GM12874 (cell line): ENCODE measurements at regions not wholly inside any gene's neighbourhood (a gene's known extent, or its start where the extent isn't known, plus 50 kb on each side); places are given as distances from the start of the nearest gene placed in this dataset.

Experiments used
- TF ChIP-seq, protein P1 (sequence below): IDR thresholded peaks from 2 replicates; pipeline ENCODE4 v1.5.1; 2011; ENCODE audit warnings: low read depth, mild to moderate bottlenecking, control low read depth, low read length, moderate library complexity; ENCODE audit not compliant: insufficient read depth

DNA sequence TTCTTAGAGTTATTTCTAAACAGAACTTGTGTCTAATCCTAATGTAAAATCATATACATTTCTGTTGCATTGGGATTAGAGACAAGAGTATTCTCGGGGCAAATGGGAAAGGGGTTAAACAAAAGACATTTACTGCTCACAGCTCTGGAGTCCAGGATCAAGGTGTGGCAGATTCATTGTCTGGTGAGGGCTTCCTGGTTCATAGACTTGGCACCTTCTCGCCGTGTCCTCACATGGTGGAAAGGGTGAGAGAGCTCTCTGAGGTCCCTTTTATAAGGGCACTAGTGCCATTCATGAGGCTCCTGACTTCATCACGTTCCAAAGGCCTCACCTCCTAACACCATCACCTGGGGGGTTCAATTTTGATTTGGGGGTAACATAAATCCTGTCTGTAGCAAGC, 90.3 kb upstream of the PRKX start:
- TF ChIP-seq, protein P1, sequence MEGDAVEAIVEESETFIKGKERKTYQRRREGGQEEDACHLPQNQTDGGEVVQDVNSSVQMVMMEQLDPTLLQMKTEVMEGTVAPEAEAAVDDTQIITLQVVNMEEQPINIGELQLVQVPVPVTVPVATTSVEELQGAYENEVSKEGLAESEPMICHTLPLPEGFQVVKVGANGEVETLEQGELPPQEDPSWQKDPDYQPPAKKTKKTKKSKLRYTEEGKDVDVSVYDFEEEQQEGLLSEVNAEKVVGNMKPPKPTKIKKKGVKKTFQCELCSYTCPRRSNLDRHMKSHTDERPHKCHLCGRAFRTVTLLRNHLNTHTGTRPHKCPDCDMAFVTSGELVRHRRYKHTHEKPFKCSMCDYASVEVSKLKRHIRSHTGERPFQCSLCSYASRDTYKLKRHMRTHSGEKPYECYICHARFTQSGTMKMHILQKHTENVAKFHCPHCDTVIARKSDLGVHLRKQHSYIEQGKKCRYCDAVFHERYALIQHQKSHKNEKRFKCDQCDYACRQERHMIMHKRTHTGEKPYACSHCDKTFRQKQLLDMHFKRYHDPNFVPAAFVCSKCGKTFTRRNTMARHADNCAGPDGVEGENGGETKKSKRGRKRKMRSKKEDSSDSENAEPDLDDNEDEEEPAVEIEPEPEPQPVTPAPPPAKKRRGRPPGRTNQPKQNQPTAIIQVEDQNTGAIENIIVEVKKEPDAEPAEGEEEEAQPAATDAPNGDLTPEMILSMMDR: no peak

DNA sequence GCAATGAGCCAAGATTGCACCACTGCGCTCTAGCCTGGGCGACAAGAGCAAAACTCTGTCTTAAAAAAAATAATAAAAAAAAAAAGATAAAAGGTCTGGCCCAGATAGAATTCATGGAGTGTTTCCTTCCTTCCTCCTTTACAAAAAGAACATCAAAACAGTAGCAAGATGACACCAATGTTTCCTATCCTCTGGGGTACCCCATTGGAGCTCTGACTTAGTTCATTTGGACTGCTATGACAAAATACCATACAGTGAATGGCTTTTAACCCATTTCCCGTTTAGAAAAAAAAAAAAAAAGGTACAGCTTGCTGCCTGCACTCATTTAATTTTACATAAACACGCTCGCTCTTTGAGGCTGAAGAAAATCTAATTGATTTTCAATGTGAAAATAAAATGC, 89.9 kb upstream of the PRKX start:
- TF ChIP-seq, protein P1: no peak

DNA sequence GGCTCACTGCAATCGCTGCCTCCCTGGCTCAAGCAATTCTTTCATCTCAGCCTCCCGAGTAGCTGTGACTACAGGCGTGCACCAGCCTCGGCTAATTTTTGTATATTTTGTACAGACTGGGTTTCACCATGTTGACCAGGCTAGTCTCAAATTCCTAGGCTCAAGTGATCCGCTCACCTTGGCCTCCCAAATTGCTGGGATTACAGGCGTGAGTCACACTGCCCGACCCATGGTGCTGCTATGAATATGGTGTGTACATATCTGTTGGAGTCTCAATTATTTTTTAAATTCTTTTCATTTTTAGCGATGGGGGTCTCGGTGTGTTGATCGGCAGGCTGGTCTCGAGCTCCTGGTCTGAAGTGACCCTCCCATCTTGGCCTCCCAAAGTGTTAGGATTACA, 78.0 kb upstream of the PRKX start:
- TF ChIP-seq, protein P1: no peak

DNA sequence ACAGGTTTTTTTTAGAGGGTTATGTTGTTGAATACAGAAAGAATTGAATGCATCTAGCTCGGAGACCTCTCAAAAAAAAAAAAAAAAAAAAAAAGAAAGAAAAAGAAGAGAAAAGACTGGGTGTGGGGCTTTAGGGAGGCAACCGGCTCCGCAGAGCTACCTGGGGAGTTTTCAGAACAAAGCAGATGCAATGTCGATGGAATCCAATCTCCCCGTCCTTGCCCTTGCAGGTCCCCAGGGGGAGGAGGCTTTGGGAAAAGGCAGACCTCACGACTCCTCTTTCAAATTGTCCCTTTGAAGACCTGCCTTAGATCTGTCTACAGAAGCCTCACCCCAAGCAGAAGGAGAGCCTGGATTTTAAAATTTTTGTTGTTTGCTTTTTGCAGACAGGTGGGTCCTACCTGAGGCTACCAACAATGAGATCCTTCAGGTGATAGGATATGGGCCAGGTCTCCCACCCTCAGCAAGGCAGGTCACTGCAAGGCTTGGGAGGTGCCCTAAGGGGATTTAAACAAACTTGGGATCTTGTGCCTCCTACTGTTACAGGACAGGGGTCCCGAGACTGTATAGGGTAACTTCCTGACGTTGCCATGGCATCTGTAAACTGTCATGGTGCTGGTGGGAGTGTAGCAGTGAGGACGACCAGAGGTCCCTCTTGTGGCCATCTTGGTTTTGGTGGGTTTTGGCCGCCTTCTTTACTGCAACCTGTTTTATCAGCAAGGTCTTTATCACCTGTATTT, 75.2 kb upstream of the PRKX start:
- TF ChIP-seq, protein P1: no peak

DNA sequence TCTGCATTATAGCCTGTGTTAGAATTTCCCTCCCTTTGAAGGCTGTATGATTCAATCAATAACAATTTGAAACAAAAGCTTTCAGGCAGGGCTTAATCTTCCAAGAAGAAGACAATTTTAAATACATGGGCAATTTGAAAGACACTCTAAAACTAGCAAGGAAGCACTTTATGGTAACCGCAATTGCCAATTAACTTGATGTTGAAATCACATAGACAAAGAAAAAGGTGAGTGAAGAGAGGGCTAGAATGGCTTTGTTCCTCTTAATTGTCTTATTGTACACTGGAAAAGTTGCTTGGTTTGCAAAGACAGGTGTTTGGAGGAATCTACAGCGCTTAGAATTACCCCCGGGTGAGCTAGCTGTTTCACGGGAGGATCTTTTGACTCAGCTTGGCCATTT, 74.4 kb upstream of the PRKX start:
- TF ChIP-seq, protein P1: no peak

DNA sequence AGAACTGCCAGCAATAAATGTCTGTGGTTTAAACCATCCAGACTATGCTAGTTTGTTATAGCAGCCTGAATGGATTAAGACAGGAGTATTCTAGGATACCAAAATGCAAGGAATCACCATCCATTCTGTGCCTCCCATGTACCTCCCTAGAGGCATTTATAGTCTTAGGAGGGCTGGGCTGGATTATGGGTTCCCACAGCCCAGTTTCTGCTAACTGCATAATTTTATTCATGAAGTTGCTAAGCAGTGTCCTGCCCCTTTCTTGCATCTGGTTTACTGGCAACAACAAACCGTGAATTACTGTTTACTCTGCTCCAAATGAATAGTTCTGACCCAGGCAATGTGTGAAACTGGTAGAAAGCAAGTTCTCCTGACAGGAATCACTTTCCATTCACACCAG, 67.1 kb upstream of the PRKX start:
- TF ChIP-seq, protein P1: no peak

DNA sequence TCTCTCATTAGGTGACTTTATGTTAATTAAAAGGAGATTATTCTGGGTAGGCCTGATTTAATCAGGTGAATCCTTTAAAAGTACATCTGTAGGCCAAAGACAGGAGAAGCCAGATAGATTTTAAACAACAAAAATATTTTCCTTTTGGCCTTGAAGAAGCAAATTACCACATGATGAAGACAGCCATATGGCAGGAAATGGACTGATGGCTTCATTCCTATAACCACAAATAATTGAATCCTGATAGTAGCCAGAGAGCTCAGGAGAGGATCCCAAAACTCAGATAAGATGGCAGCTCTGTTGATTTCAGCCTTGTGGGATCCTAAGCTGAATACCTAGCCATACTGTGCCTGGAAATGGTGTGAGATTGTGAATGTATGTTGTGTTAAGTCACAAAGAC, 66.1 kb upstream of the PRKX start:
- TF ChIP-seq, protein P1: no peak
